NCI-H146 treated with DMSO at 0.1 percent for 48 hours (cell line): ENCODE measurements at regions not wholly inside any gene's neighbourhood (a gene's known extent, or its start where the extent isn't known, plus 50 kb on each side); places are given as distances from the start of the nearest gene placed in this dataset.
"Not testable (repeated sequence)": the region's sequence is repeated elsewhere in the genome, so short reads cannot be mapped to it uniquely, and the experiment has no call there.

Experiments
- DNase-seq: peaks from one replicate; lab custom pipeline; 2025; ENCODE audit not compliant: unreplicated experiment; lab: John Stamatoyannopoulos, UW

- DNase-seq, result not testable (repeated sequence)
Observed at GRCh38 chr17:45585794-45586650, 95.5 kb upstream of the PLEKHM1 start.

DNA sequence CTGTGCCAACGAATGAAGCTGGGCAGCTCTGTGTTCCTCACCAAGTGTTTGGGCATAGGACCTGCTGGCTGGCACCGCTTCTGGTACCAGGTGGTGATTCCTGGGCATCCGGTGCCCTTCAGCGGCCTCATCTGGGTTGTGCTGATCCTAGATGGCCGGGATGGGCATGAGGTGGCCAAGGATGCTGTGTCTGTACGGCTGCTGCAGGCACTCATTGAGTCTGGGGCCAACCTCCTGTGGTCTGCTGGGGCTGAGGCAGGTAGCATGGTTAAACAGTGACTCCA, 96.1 kb upstream of the PLEKHM1 start:
- not testable (repeated sequence) for DNase-seq

- DNase-seq, result not testable (repeated sequence)
Observed at GRCh38 chr17:45592433-45592923, 102.0 kb upstream of the PLEKHM1 start.

GRCh38 chr17:45596347-45596746, 105.8 kb upstream of the PLEKHM1 start:
- not testable (repeated sequence) for DNase-seq

DNA sequence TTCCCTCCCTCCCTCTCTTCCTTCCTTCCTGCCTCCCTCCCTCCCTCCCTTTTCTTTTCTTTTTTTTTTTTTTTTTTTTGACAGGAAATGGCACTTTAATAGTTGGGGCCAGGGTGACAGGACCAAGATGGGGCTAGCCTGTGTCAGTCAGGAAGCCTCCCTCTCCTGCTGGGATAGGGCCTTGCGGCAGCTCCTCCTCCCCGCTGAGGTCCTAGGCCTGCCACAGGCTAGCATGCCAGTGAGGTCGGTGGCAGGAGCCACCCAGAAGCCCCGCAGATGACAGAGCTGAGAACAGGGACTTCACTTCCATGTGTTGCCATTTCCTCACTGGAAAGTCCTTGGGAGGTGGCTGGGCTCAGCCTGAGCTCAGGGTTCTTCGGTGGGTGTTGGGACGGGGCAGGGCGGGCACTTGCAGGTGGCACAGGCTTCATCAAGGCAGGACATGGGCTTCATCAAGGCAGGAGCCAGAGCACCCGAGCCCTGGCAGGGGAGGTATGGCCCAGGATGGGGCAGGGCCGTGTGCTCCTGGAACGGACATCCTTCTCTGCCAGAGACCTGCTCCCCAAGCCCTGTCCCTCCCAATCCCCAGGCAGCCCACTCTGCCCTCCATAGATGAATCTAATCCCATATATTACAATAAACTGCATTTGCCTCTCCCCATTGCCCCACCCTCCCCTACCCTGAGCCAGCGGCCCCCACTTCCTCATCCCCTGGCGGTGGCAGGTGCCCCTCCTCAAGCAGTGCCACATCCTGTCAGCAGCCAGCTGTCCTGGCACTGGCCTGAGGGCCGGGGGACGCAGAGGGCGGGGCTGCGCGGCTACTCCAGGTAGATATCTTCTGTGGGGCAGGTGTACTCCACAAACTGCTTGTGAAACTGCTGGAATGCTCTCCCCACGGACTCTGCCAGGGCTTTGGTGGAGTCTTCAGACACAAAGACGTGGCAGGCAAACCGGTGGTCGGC, 109.8 kb upstream of the PLEKHM1 start:
- DNase-seq, result not testable (repeated sequence)

DNA sequence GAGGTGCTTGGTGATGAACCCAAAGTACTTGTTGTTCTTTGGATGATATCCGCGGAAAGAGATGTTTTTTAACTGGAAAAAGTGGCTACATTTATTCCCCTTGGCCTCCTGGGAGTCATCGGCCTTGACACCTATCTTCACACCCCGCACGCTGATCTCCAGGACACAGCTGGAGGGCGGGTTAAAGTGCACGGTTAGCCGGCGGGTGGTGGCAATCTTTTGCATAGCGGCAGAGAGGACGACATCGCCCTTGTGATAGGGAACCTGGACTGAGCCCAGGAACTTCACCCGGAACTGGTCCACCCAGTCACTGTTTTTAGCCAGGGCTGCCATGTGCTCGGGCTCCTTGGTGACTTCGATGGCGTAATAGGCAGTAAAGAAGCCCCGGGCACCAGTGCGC, 110.5 kb upstream of the PLEKHM1 start:
- DNase-seq, result not testable (repeated sequence)

DNA sequence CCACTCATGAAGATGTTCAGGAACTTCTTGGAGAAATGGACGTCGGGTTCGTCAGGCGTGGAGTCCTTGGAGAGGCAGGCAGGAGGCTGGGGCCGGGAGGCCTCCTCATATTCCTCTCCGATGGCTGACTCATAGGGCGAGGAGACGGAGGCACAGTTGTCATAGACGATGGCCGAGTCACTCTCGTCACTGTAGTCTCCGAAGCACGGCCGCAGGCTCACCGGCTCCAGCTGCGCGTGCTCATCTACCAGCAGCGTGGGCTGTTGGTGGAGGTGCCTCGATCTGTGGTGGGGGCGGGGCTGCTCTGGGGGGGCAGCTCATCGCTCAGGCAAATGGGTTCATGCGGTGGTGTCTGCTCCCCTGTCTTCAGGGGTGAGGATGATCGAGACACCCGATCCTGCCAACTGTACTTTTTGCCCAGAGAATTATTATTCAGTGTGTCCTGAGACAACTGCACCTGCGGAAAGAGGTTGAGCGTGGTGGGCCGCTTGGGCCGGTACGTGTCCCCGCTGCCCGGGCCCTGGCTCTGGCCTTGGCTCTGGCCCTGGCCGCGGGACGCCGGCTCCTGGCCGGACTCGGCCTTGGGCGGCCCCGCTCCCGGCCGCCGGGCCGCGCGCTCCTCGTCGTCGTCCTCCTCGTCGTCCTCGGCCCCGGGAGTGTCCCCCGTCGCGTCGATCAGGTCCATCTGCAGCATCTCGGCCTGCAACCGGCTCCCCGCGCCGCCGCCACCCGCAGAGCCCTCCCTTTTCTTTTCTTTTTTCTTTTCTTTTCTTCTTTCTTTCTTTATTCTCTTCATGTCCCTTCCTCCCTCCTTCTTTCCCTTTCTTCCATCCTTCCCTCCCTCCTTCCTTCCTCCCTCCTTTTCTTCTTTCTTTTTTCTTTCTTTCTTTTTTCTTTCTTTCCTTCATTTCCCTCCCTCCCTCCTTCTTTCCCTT, 111.4 kb upstream of the PLEKHM1 start:
- not testable (repeated sequence) for DNase-seq

DNA sequence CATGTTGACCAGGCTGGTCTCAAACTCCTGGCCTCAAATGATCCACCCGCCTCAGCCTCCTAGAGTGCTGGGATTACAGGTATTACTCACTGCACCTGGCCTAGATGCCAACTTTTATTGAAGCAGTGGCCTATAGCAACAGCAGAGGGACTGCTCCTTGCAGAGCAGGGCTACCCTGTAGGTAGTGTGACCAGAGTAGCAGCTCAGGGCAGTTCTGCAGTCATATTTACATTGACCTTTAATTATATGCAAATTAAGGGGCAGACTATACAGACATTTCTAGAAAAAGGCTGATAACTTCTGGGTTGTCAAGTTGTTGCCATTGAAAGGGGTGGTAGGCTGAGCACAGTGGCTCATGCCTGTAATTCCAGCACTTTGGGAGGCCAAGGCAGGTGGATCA, 115.2 kb upstream of the PLEKHM1 start:
- not testable (repeated sequence) for DNase-seq

- not testable (repeated sequence) for DNase-seq
Observed at GRCh38 chr17:45619984-45620405, 129.5 kb upstream of the PLEKHM1 start.

GRCh38 chr17:45620468-45620867, 129.9 kb upstream of the PLEKHM1 start:
- not testable (repeated sequence) for DNase-seq

DNA sequence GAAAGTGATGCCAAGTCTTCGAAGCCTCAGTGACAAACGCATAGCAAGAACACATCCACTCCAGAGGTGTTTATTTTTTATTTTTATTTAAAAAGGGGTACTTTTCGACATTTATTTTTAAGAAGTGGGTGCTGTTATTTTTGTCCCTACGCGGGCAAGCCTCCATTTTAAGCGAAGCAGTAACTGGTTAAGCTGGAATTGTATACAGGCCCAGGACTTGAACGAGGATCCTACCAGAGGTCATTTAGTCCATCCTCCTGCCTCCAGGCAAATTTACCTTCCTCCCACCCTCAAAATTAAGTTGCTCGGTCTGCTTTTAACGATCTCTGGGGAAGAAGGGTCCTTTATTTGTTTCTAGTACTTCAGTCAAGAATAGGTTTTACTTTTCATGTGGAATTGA, 130.6 kb upstream of the PLEKHM1 start:
- not testable (repeated sequence) for DNase-seq

DNA sequence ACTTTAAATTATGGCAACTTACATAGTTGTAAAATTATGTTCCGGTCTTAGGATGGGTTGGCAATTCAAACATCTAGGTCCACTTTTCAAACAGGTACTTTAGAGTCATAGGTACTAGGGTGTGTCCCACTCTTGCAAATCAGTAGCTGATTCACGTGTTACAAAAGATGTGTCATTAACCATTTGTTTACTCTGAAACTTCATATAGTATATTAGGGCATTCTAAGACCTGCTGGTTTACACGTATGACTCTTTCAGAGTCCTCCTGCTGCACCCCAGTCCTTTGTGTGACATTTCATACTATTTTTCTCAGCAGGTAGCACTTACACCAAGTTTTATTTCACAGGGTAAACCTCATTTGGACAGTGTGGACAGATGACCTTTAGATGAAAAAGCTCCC, 131.8 kb upstream of the PLEKHM1 start:
- not testable (repeated sequence) for DNase-seq

GRCh38 chr17:45628019-45628418, 137.5 kb upstream of the PLEKHM1 start:
- no peak for DNase-seq

GRCh38 chr17:45631941-45632340, 141.4 kb upstream of the PLEKHM1 start:
- no peak for DNase-seq

- DNase-seq, result no peak
Observed at GRCh38 chr17:45639297-45639849, 144.7 kb upstream of the CRHR1 start.

DNA sequence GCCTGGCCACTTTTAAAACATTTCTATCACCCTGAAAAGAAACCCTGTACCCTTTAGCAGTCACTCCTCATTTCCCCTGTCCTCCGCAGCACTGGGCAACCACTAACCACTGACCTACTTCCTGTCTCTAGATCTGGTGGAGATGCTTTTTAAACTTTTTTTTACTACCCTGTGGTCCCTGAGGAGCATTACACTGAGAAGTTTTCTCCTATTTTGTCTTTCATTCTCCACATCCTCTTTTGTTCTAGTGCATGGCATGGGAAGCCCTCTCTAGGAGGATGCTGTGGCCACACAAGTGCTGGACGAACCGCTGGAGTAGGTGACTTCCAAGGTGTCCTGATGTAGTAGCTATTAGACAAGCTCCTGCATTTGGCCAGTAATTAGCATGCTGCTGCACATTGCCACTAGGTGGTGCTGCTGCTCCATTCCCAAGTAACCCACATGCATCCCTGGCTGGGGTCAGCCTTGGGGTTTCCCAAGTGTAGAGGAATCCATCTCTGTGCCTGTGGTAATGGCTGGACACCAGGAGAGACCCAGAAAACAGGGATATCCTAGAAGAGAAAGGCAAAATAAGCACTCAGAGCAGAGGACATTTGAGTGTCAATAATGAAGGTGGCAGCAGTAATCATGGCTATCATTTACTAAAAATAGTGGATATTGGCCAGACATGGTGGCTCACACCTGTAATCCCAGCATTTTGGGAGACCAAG, 143.8 kb upstream of the CRHR1 start:
- no peak for DNase-seq

GRCh38 chr17:45641541-45641940, 142.6 kb upstream of the CRHR1 start:
- no peak for DNase-seq

DNA sequence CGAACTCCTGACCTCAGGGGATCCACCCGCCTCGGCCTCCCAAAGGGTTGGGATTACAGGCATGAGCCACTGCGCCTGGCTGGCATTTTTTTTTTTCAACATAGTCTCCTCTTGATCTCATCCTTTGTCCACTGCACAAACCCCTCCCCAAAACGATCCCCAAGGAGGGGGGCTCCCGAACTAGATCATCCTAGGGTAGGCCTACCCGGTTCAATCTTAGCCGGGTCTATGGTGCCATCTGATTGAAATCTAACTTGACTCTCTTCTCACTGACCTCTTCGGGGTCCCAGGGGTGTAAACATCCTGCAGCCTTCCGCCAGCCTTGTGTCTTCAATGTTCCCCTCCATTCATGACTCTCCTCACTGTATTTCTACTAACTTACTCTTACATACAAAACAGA, 140.5 kb upstream of the CRHR1 start:
- no peak for DNase-seq

DNA sequence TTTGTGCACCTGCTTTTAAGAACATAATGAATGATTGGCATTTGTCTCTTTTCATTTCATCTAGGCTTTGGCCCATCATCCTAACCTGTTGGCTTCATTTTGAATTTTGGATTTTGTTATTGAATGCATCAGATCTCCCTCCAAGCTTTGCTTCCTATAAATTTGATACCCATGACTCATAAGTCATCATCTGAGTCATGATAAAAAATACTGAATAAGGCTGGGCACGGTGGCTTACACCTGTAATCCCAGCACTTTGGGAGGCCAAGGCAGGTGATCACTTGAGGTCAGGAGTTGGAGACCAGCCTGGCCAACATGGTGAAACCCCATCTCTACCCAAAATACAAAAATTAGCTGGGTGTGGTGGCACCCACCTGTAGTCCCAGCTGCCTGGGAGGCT, 139.5 kb upstream of the CRHR1 start:
- DNase-seq, result not testable (repeated sequence)

- no peak for DNase-seq
Observed at GRCh38 chr17:45645330-45645729, 138.8 kb upstream of the CRHR1 start.
